SK-N-MC (cell line): ENCODE measurements at regions not wholly inside any gene's neighbourhood (a gene's known extent, or its start where the extent isn't known, plus 50 kb on each side); places are given as distances from the start of the nearest gene placed in this dataset.

Experiments
- EZH2 ChIP-seq: fragments of 200-600 bp; sonication (generic); IDR thresholded peaks from one replicate; pipeline ENCODE4 v1.6.1; 2017; ENCODE audit warnings: antibody characterized with exemption
- POLR2AphosphoS5 ChIP-seq: IDR thresholded peaks from 2 replicates; pipeline ENCODE4 v1.6.1; 2012; ENCODE audit warnings: mild to moderate bottlenecking, low read depth, low read length, borderline replicate concordance

DNA sequence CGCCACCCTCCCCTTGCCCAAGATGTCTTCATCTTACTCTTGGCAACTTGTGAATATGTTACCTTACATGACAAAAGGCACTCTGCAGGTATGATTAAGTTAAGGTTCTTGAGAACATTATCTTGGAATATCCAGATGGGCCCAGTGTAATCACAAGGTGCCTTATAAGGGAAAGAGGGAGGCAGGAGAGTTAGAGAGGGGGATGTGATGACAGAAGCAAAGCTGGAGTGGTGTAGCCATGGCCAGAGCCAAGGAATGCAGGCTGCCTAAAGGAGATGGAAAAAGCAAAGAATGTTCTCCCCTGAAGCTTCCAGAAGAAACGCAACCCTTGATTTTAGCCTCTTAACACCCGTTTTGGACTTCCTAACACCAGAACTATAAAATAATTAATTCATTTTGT, 318.0 kb downstream of the C7orf25 start:
- no peak for TF ChIP-seq POLR2AphosphoS5
- no peak for TF ChIP-seq EZH2
